Sigmoid colon (tissue), 3 donors: ENCODE measurements at regions not wholly inside any gene's neighbourhood (a gene's known extent, or its start where the extent isn't known, plus 50 kb on each side); places are given as distances from the start of the nearest gene placed in this dataset.

Experiments
- POLR2A ChIP-seq, 2 donors: fragments of 450-650 bp; IDR thresholded peaks; one replicate each; pipeline ENCODE4 v1.6.1; 2016; ENCODE audit warnings: antibody characterized with exemption in 2 of 2, mild to moderate bottlenecking in 2 of 2, moderate library complexity in 2 of 2
- TF ChIP-seq, protein P1 (sequence below), 4 experiments: fragments of 450-650 bp in 3 of 4; fragments of 200-600 bp in 1 of 4; IDR thresholded peaks; one replicate each; pipeline ENCODE4 v1.5.1; 2016 to 2019; ENCODE audit warnings: antibody characterized with exemption in 4 of 4, mild to moderate bottlenecking in 3 of 4, moderate library complexity in 2 of 4

DNA sequence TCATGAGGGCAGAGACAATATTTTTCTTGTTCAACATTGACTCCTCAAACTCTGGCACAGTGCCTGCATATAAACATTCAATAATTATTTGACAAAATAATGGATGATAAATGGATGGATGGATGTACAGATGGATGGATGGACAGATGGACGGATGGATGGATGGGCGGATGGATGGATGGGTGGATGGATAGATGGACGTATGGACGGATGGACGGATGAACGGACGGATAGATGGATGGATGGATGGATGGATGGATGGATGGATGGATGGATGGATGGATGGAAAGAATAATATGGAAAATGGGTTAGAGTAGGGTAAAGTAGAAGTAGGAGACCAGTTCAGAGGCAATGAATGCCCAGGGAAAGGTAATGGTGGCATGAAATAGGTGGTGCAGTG lies 589.2 kb downstream of the EBF1 start:
- TF ChIP-seq, protein P1, sequence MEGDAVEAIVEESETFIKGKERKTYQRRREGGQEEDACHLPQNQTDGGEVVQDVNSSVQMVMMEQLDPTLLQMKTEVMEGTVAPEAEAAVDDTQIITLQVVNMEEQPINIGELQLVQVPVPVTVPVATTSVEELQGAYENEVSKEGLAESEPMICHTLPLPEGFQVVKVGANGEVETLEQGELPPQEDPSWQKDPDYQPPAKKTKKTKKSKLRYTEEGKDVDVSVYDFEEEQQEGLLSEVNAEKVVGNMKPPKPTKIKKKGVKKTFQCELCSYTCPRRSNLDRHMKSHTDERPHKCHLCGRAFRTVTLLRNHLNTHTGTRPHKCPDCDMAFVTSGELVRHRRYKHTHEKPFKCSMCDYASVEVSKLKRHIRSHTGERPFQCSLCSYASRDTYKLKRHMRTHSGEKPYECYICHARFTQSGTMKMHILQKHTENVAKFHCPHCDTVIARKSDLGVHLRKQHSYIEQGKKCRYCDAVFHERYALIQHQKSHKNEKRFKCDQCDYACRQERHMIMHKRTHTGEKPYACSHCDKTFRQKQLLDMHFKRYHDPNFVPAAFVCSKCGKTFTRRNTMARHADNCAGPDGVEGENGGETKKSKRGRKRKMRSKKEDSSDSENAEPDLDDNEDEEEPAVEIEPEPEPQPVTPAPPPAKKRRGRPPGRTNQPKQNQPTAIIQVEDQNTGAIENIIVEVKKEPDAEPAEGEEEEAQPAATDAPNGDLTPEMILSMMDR (IDR thresholded peaks at IDR 0.05), result no peak
- TF ChIP-seq POLR2A (IDR thresholded peaks at IDR 0.05), result no peak
